ENCODE measurements at regions not wholly inside any gene's neighbourhood (a gene's known extent, or its start where the extent isn't known, plus 50 kb on each side); places are given as distances from the start of the nearest gene placed in this dataset.

GRCh38 chr14:22448905-22449599 lies 140.0 kb downstream of the DAD1 start:
- ATAC-seq (no peak), DNase-seq (ENCODE audit: low read depth, low spot score) (no peak)
- ChIA-PET RAD21 (ENCODE audit: low non-redundant PET in 1 of 2, low total read pairs in 2 of 2, uncharacterized antibody in 2 of 2, unreplicated experiment in 2 of 2) (no interaction called here), CTCF (interaction anchor here (0.6 kb wide), 1 partner anchor 9 kb away, joined by 3 read pairs; no protein-coding TSS in a partner anchor), POLR2A (no interaction called here)
- Histone ChIP-seq H3K36me3 (ENCODE audit: control insufficient read depth in 1 of 2, insufficient read depth in 2 of 2, low read length in 2 of 2) (no peaks in the 10 kb centered on the region), H3K9me2 (ENCODE audit: insufficient read depth) (no peaks in the 10 kb centered on the region), H3K9me3 (ENCODE audit: control insufficient read depth in 1 of 2, insufficient read depth in 1 of 2, low read depth in 1 of 2, low read length in 2 of 2) (no peaks in the 10 kb centered on the region), H3K79me2 (ENCODE audit: insufficient read depth, low read length) (no peaks in the 10 kb centered on the region), H3K4me1 (ENCODE audit: control insufficient read depth in 1 of 2, insufficient read depth in 2 of 2, low read length in 2 of 2) (no peaks in the 10 kb centered on the region), H3K4me2 (ENCODE audit: low read length) (no peak overlapping the region), H2AFZ (ENCODE audit: low read depth, low read length, poor library complexity, severe bottlenecking) (no peak overlapping the region), H3K9ac (ENCODE audit: low read length) (no peak overlapping the region), H3K27me3 (ENCODE audit: insufficient read depth, low read length) (peaks cover 86% of the 10 kb centered on the region), H4K20me1 (ENCODE audit: insufficient read depth) (no peaks in the 10 kb centered on the region), H3K27ac (ENCODE audit: low read depth, low read length) (no peak overlapping the region), H3K4me3 (replicated peaks in 1 of 2; ENCODE audit: low read depth in 1 of 2, low read length in 2 of 2) (no peak overlapping the region)
- TF ChIP-seq EZH2 (IDR thresholded peaks at IDR 0.05) (no peak), SP1 (IDR thresholded peaks at IDR 0.05; ENCODE audit: low read depth) (no peak), CTCF (IDR thresholded peaks at IDR 0.05 in 2 of 3, conservative IDR thresholded peaks at IDR 0.05 in 1 of 3; ENCODE audit: borderline replicate concordance in 1 of 3, insufficient read depth in 1 of 3, low read depth in 2 of 3, low read length in 2 of 3) (no peak), EGR1 (IDR thresholded peaks at IDR 0.05; ENCODE audit: low read depth) (no peak), MAX (IDR thresholded peaks at IDR 0.05) (no peak), ZNF274 (IDR thresholded peaks at IDR 0.05; ENCODE audit: low read depth, low read length) (no peak), ATF3 (IDR thresholded peaks at IDR 0.05) (no peak)
- intact Hi-C loops (cut with micrococcal nuclease): no loop called here
- no TSS peak for BruUV-seq (replicated peaks)
